ENCODE measurements at regions not wholly inside any gene's neighbourhood (a gene's known extent, or its start where the extent isn't known, plus 50 kb on each side); places are given as distances from the start of the nearest gene placed in this dataset.

DNA sequence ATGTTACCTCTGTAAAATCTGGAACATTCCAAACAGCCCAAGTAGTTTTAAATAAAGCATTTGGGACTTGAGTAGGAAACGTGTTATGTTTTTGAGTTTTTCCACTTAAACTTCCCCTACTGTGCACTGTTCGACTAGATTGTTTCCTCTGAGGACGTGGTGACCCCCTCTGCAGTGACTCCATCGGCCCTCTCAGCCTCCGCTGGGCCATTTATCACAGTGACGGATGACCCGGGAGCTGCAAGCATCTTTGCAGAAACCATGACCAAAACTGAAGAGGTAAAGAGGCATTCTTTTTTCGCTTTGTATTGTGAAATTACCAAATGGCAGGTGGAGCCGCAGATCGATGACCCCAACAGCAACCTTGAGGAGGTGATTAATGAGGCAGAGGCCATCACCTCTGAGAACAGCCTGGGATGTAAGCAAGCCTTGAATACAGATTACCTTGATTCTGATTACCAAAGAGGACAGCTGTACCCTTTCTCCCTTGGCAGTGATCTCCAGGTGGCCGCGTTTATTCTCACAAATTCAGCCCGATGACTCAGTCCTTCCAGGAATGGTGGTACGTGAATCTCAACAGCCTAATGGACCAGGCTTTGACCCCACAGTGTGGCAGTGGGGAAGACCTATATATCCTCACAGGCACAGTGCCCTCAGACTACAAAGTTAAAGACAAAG is 79.1 kb upstream of the FAN1 start:
- TF ChIP-seq, protein P1, sequence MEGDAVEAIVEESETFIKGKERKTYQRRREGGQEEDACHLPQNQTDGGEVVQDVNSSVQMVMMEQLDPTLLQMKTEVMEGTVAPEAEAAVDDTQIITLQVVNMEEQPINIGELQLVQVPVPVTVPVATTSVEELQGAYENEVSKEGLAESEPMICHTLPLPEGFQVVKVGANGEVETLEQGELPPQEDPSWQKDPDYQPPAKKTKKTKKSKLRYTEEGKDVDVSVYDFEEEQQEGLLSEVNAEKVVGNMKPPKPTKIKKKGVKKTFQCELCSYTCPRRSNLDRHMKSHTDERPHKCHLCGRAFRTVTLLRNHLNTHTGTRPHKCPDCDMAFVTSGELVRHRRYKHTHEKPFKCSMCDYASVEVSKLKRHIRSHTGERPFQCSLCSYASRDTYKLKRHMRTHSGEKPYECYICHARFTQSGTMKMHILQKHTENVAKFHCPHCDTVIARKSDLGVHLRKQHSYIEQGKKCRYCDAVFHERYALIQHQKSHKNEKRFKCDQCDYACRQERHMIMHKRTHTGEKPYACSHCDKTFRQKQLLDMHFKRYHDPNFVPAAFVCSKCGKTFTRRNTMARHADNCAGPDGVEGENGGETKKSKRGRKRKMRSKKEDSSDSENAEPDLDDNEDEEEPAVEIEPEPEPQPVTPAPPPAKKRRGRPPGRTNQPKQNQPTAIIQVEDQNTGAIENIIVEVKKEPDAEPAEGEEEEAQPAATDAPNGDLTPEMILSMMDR (IDR thresholded peaks at IDR 0.05; ENCODE audit: low read depth, low read length): no peak
- TF ChIP-seq POLR2A (IDR thresholded peaks at IDR 0.05; ENCODE audit: extremely low read depth, insufficient read length) (no peak), MYC (IDR thresholded peaks at IDR 0.05; ENCODE audit: low read depth, low read length) (no peak)

All from NB4 (cell line).